Heart right ventricle (tissue), 16 donors: ENCODE measurements at regions not wholly inside any gene's neighbourhood (a gene's known extent, or its start where the extent isn't known, plus 50 kb on each side); places are given as distances from the start of the nearest gene placed in this dataset.

ENCODE experiments used
- ATAC-seq, 8 donors: fragments of 200-7000 bp; cut with Tn5 transposase; one replicate each; pipeline ENCODE4 v1.9.1; 2020; ENCODE audit warnings: mild to moderate bottlenecking in 8 of 8, moderate library complexity in 8 of 8, moderate number of reproducible peaks in 1 of 8
- DNase-seq, 2 donors: peaks; one replicate each; pipeline ENCODE4 v3.0.0-alpha.2; 2020
- H3K27ac ChIP-seq, 10 donors: fragments of 200-600 bp; sonication (generic) in 2 of 10; one replicate each; pipeline versions ENCODE4 v1.5.0 to v1.8.0; 2020 to 2022; ENCODE audit warnings: mild to moderate bottlenecking in 3 of 10
- H3K27me3 ChIP-seq, 7 donors: fragments of 200-600 bp; one replicate each; pipeline ENCODE4 v1.8.0; 2021 to 2022; ENCODE audit warnings: mild to moderate bottlenecking in 2 of 7
- H3K36me3 ChIP-seq, 9 donors: fragments of 200-600 bp; sonication (generic) in 1 of 9; one replicate each; pipeline versions ENCODE4 v1.5.0 to v1.8.0; 2020 to 2022; ENCODE audit warnings: mild to moderate bottlenecking in 2 of 9
- H3K4me1 ChIP-seq, 9 donors: fragments of 200-600 bp; sonication (generic) in 1 of 9; one replicate each; pipeline versions ENCODE4 v1.5.0 to v1.8.0; 2020 to 2022; ENCODE audit warnings: mild to moderate bottlenecking in 4 of 9
- H3K4me3 ChIP-seq, 10 donors: fragments of 200-600 bp; sonication (generic) in 2 of 10; one replicate each; pipeline versions ENCODE4 v1.5.0 to v1.8.0; 2020 to 2022; ENCODE audit warnings: mild to moderate bottlenecking in 7 of 10, moderate library complexity in 2 of 10
- H3K9me3 ChIP-seq, 11 donors: fragments of 200-600 bp in 10 of 11; sonication (generic) in 2 of 11; one replicate each; pipeline versions ENCODE4 v1.5.0 to v1.8.0; 2013 to 2022; ENCODE audit warnings: mild to moderate bottlenecking in 2 of 11, control low read depth in 1 of 11, moderate library complexity in 1 of 11
- CTCF ChIP-seq, 9 donors: fragments of 200-600 bp; sonication (generic) in 2 of 9; IDR thresholded peaks; one replicate each; pipeline versions ENCODE4 v1.5.0 to v1.8.0; 2021 to 2022; ENCODE audit warnings: antibody characterized with exemption in 9 of 9, mild to moderate bottlenecking in 5 of 9, moderate library complexity in 1 of 9
- WGBS, 2 donors: extraction: QIAGEN DNeasy Blood & Tissue Kit; methylation state at CpG; one replicate each; pipeline ENCODE4 v1.1.7; 2013; ENCODE audit warnings: inconsistent platforms in 1 of 2; 5-methylcytosine and 5-hydroxymethylcytosine counted together
- intact Hi-C, 10 donors: fragments of 100-400 bp; cut with DNase I; formaldehyde crosslinking; loops; one replicate each; pipeline versions ENCODE4 v1.11.1 to v1.14.2; 2022
- donor health status: Arrhythmogenic right ventricular cardiomyopathy.
- donor health status: ischemic (EF 13 %, LVEDD 7.1; RV severe dilation, severe dysfunction).
- donor health status: healthy with polysubstance abuse.
- donor health status: DM: no; HTN: yes; CAD: no.
- donor health status: DM: no; HTN: no; CAD: no.
- donor health status: ischemic (EF 25% LVEDD 6.9; RV normal size, moderate dysfunction).
- donor health status: ischemic (EF 25% LVEDD 5.7; RV mildly dilated, moderate dysfunction).
- donor health status: healthy.
- donor health status: DM: yes; HTN: yes; CAD: no.
- donor health status: Ischemic cardiomyopathy.
- donor health status: ischemic (EF 35%, LVEDD 5.7; RV mildly dilated, moderate dysfunction).
- donor health status: nonischemic (EF 11% LVEDD 7.7; RV severe dilation, severe dysfunction).
- donor health status: DM: yes; HTN: yes; CAD: no.
- donor health status: PGD.
- donor health status: ischemic (EF 29% LVEDD 5.4; RV normal size, mild dysfunction).
- donor health status: nonischemic (EF 23%, LVEDD 6.1; RV moderate dilation, normal function).

GRCh38 chr12:126487431-126487980, 1422.3 kb downstream of the AACS start:
- WGBS, 2 donors: 85 to 86% methylated on average over 4 of the region's 4 CpGs
- Histone ChIP-seq H3K4me1 (no peaks in the 10 kb centered on the region), H3K9me3 (peaks cover 0 to 21% (median 0%) of the 10 kb centered on the region in 11 donors), H3K36me3 (no peaks in the 10 kb centered on the region), H3K27ac (no peak overlapping the region), H3K27me3 (no peaks in the 10 kb centered on the region), H3K4me3 (no peak overlapping the region)
- no peak for ATAC-seq
- DNase-seq: no peak
- intact Hi-C loops: loop anchor here in 1 of 10 donors (5.0 kb wide), 1 partner anchor 50 kb away; no protein-coding TSS in a partner anchor
- no peak for TF ChIP-seq CTCF (IDR thresholded peaks at IDR 0.05)

- ATAC-seq: no peak
- H3K36me3 ChIP-seq: no peaks in the 10 kb centered on the region
- H3K27ac ChIP-seq: no peak overlapping the region
- H3K27me3 ChIP-seq: no peaks in the 10 kb centered on the region
- peaks cover 0 to 21% (median 0%) of the 10 kb centered on the region in 11 donors for H3K9me3 ChIP-seq
- H3K4me1 ChIP-seq: peaks cover 0 to 2% (median 0%) of the 10 kb centered on the region in 9 donors
- WGBS, 2 donors: 68 to 75% methylated on average over 3 of the region's 3 CpGs
- DNase-seq: no peak
- intact Hi-C loops: loop anchor here in 1 of 10 donors (5.0 kb wide), 1 partner anchor 48 kb away; no protein-coding TSS in a partner anchor
- no peak overlapping the region for H3K4me3 ChIP-seq
- no peak for TF ChIP-seq CTCF (IDR thresholded peaks at IDR 0.05)
Measured at GRCh38 chr12:126488806-126489205, 1423.6 kb downstream of the AACS start.

GRCh38 chr12:126492181-126492580, 1426.9 kb downstream of the AACS start:
- Histone ChIP-seq H3K4me1 (peaks cover 0 to 8% (median 0%) of the 10 kb centered on the region in 9 donors), H3K27me3 (no peaks in the 10 kb centered on the region), H3K4me3 (no peak overlapping the region), H3K9me3 (peaks cover 0 to 21% (median 0%) of the 10 kb centered on the region in 11 donors), H3K27ac (no peak overlapping the region), H3K36me3 (no peaks in the 10 kb centered on the region)
- 40 to 42% methylated on average over 7 of the region's 7 CpGs for WGBS, 2 donors
- no peak for DNase-seq
- intact Hi-C loops: no loop called here
- ATAC-seq: no peak
- TF ChIP-seq CTCF (IDR thresholded peaks at IDR 0.05): no peak

GRCh38 chr12:126493366-126494108, 1428.3 kb downstream of the AACS start:
- Histone ChIP-seq H3K36me3 (no peaks in the 10 kb centered on the region), H3K27ac (no peak overlapping the region), H3K4me1 (peaks cover 0 to 8% (median 0%) of the 10 kb centered on the region in 9 donors), H3K9me3 (peaks cover 0 to 21% (median 0%) of the 10 kb centered on the region in 11 donors), H3K27me3 (no peaks in the 10 kb centered on the region), H3K4me3 (no peak overlapping the region)
- DNase-seq (no peak), ATAC-seq (no peak)
- intact Hi-C loops: no loop called here
- TF ChIP-seq CTCF (IDR thresholded peaks at IDR 0.05): no peak
- WGBS, 2 donors: 50 to 56% methylated on average over 6 of the region's 6 CpGs
